Fibroblast of skin of scalp (primary cell): ENCODE measurements at regions not wholly inside any gene's neighbourhood (a gene's known extent, or its start where the extent isn't known, plus 50 kb on each side); places are given as distances from the start of the nearest gene placed in this dataset.

ENCODE experiments used
- DNase-seq: peaks from one replicate; pipeline ENCODE4 v3.0.0-alpha.2; 2013

- no peak for DNase-seq
Measured at GRCh38 chr2:45274250-45274926, 265.1 kb upstream of the SIX2 start.

- no peak for DNase-seq
Measured at GRCh38 chr2:45273412-45274249, 264.4 kb upstream of the SIX2 start.

GRCh38 chr2:45272549-45273265 is 263.5 kb upstream of the SIX2 start:
- no peak for DNase-seq

- peak; percentile 28 for DNase-seq
Measured at GRCh38 chr2:45269149-45269793, 260.0 kb upstream of the SIX2 start.

- DNase-seq = no peak
Measured at GRCh38 chr2:45268631-45269030, 259.4 kb upstream of the SIX2 start.

GRCh38 chr2:45267062-45267792 is 258.0 kb upstream of the SIX2 start:
- DNase-seq = no peak

- DNase-seq = no peak
Measured at GRCh38 chr2:45265336-45265735, 256.1 kb upstream of the SIX2 start.

GRCh38 chr2:45264227-45265225 is 255.3 kb upstream of the SIX2 start:
- no peak for DNase-seq

GRCh38 chr2:45263147-45263546 is 253.9 kb upstream of the SIX2 start:
- no peak for DNase-seq

- DNase-seq = no peak
Measured at GRCh38 chr2:45261746-45262145, 252.5 kb upstream of the SIX2 start.

GRCh38 chr2:45260946-45261345 is 251.7 kb upstream of the SIX2 start:
- DNase-seq = no peak

GRCh38 chr2:45259547-45260160 is 250.4 kb upstream of the SIX2 start:
- no peak for DNase-seq

- DNase-seq = no peak
Measured at GRCh38 chr2:45259138-45259537, 249.9 kb upstream of the SIX2 start.

- no peak for DNase-seq
Measured at GRCh38 chr2:45258311-45258710, 249.1 kb upstream of the SIX2 start.

- DNase-seq = no peak
Measured at GRCh38 chr2:45257820-45258219, 248.6 kb upstream of the SIX2 start.

- DNase-seq = no peak
Measured at GRCh38 chr2:45256867-45257641, 247.8 kb upstream of the SIX2 start.

- DNase-seq = no peak
Measured at GRCh38 chr2:45256173-45256866, 247.1 kb upstream of the SIX2 start.

GRCh38 chr2:45255563-45255962 is 246.3 kb upstream of the SIX2 start:
- DNase-seq = no peak

GRCh38 chr2:45254025-45254424 is 244.8 kb upstream of the SIX2 start:
- no peak for DNase-seq
